A673 (cell line): ENCODE measurements at regions not wholly inside any gene's neighbourhood (a gene's known extent, or its start where the extent isn't known, plus 50 kb on each side); places are given as distances from the start of the nearest gene placed in this dataset.

ENCODE experiments used
- BruUV-seq: library from RNA; stranded (reverse); fragments of 400-500 nt; replicated peaks from 2 replicates; lab custom pipeline; 2021; lab: Mats Ljungman, UMichigan
- CTCF ChIA-PET: fragments of 300-600 bp; sonication (Branson Sonifier 250); formaldehyde crosslinking; loops from one replicate; lab custom pipeline; 2022; ENCODE audit warnings: antibody characterized with exemption; lab: Charles Lee
- POLR2A ChIA-PET: fragments of 300-600 bp; sonication (Branson Sonifier 250); formaldehyde crosslinking; loops from one replicate; lab custom pipeline; 2022; ENCODE audit warnings: antibody characterized with exemption; ENCODE audit not compliant: low non-redundant PET; lab: Charles Lee
- DNase-seq: peaks from one replicate; pipeline ENCODE4 v3.0.0-alpha.2; 2015; ENCODE audit warnings: low spot score
- H3K27ac ChIP-seq: fragments of 200-600 bp; sonication (generic); 2 replicates; pipeline ENCODE4 v1.5.1; 2016; ENCODE audit warnings: mixed run types, low read depth, mild to moderate bottlenecking, mixed read lengths, antibody characterized with exemption, low read length; ENCODE audit not compliant: poor library complexity, severe bottlenecking
- H3K27me3 ChIP-seq: fragments of 200-600 bp; sonication (generic); replicated peaks from 2 replicates; pipeline ENCODE4 v1.6.1; 2017; ENCODE audit warnings: mixed run types, low read depth, mild to moderate bottlenecking, mixed read lengths, antibody characterized with exemption, low read length; ENCODE audit not compliant: insufficient read depth, poor library complexity
- H3K36me3 ChIP-seq: fragments of 200-600 bp; sonication (generic); 2 replicates; pipeline ENCODE4 v1.6.1; 2016; ENCODE audit warnings: mixed run types, mild to moderate bottlenecking, mixed read lengths, antibody characterized with exemption, low read length; ENCODE audit not compliant: insufficient read depth, poor library complexity, severe bottlenecking
- H3K4me1 ChIP-seq: fragments of 200-600 bp; sonication (generic); 2 replicates; pipeline ENCODE4 v1.6.1; 2017; ENCODE audit warnings: mixed run types, mild to moderate bottlenecking, mixed read lengths, antibody characterized with exemption, low read length; ENCODE audit not compliant: insufficient read depth, poor library complexity, severe bottlenecking
- H3K4me3 ChIP-seq: fragments of 200-600 bp; sonication (generic); 2 replicates; pipeline ENCODE4 v1.5.1; 2016; ENCODE audit warnings: low read depth, mixed run types, mild to moderate bottlenecking, mixed read lengths, low read length; ENCODE audit not compliant: poor library complexity, severe bottlenecking
- H3K9me3 ChIP-seq: fragments of 200-600 bp; sonication (generic); 2 replicates; pipeline ENCODE4 v1.6.1; 2016; ENCODE audit warnings: mixed run types, low read depth, mild to moderate bottlenecking, mixed read lengths, antibody characterized with exemption, low read length; ENCODE audit not compliant: poor library complexity, severe bottlenecking
- CTCF ChIP-seq: fragments of 300-800, 200-600 bp; sonication (generic); conservative IDR thresholded peaks from 2 replicates; pipeline ENCODE4 v1.5.1; 2017; ENCODE audit warnings: low read depth, mild to moderate bottlenecking, antibody characterized with exemption, low read length, moderate library complexity, mixed read lengths
- EZH2 ChIP-seq: fragments of 200-600 bp; sonication (generic); IDR thresholded peaks from 2 replicates; pipeline ENCODE4 v1.6.1; 2017; ENCODE audit warnings: borderline replicate concordance, low read depth, mild to moderate bottlenecking, mixed read lengths, antibody characterized with exemption, low read length; ENCODE audit not compliant: poor library complexity, severe bottlenecking
- intact Hi-C: fragments of 100-400 bp; cut with micrococcal nuclease; formaldehyde crosslinking; loops from one replicate; pipeline ENCODE4 v1.10.0; 2022; ENCODE audit not compliant: unreplicated experiment

GRCh38 chr4:140277576-140277975 is 95.9 kb upstream of the SCOC start:
- H3K36me3 ChIP-seq = no peaks in the 10 kb centered on the region
- H3K27me3 ChIP-seq = peaks cover under 1% of the 10 kb centered on the region
- no TSS peak for BruUV-seq
- TF ChIP-seq EZH2 = no peak
- no peak for TF ChIP-seq CTCF
- no peaks in the 10 kb centered on the region for H3K9me3 ChIP-seq
- ChIA-PET POLR2A (no interaction called here), CTCF (no interaction called here)
- DNase-seq = no peak
- H3K4me3 ChIP-seq = no peak overlapping the region
- no peak overlapping the region for H3K27ac ChIP-seq
- intact Hi-C loops = no loop called here
- no peaks in the 10 kb centered on the region for H3K4me1 ChIP-seq

GRCh38 chr4:140271553-140271952 is 101.9 kb upstream of the SCOC start:
- Histone ChIP-seq H3K4me3 (no peak overlapping the region), H3K36me3 (no peaks in the 10 kb centered on the region), H3K9me3 (no peaks in the 10 kb centered on the region), H3K4me1 (no peaks in the 10 kb centered on the region), H3K27me3 (no peaks in the 10 kb centered on the region), H3K27ac (no peak overlapping the region)
- CTCF ChIA-PET = no interaction called here
- no TSS peak for BruUV-seq
- DNase-seq = no peak
- intact Hi-C loops = no loop called here
- POLR2A ChIA-PET = interaction anchor here (0.6 kb wide), 1 partner anchor 34 kb away, joined by 5 read pairs; no protein-coding TSS in a partner anchor
- TF ChIP-seq CTCF (no peak), EZH2 (no peak)

- ChIA-PET POLR2A (no interaction called here), CTCF (no interaction called here)
- no peak for TF ChIP-seq CTCF
- TF ChIP-seq EZH2 = no peak
- DNase-seq = no peak
- no TSS peak for BruUV-seq
- no peak overlapping the region for H3K27ac ChIP-seq
- H3K27me3 ChIP-seq = no peaks in the 10 kb centered on the region
- no peaks in the 10 kb centered on the region for H3K9me3 ChIP-seq
- intact Hi-C loops = no loop called here
- no peak overlapping the region for H3K4me3 ChIP-seq
- no peaks in the 10 kb centered on the region for H3K36me3 ChIP-seq
- H3K4me1 ChIP-seq = no peaks in the 10 kb centered on the region
Measured at GRCh38 chr4:140269369-140269768, 104.1 kb upstream of the SCOC start.
